NOMO-1 treated with DMSO at 0.1 percent for 48 hours (cell line): ENCODE measurements at regions not wholly inside any gene's neighbourhood (a gene's known extent, or its start where the extent isn't known, plus 50 kb on each side); places are given as distances from the start of the nearest gene placed in this dataset.

ENCODE experiments used
- DNase-seq: peaks from one replicate; lab custom pipeline; 2025; ENCODE audit not compliant: unreplicated experiment; lab: John Stamatoyannopoulos, UW

- DNase-seq: no peak
These were observed 1066.2 kb downstream of the TDRD15 start for GRCh38 chr2:22189893-22190480.

GRCh38 chr2:22194218-22194617 lies 1070.5 kb downstream of the TDRD15 start:
- no peak for DNase-seq

- no peak for DNase-seq
These were observed 1073.0 kb downstream of the TDRD15 start for GRCh38 chr2:22196806-22197205.

GRCh38 chr2:22198381-22199283 lies 1074.9 kb downstream of the TDRD15 start:
- no peak for DNase-seq

GRCh38 chr2:22199994-22200393 lies 1076.2 kb downstream of the TDRD15 start:
- no peak for DNase-seq

- DNase-seq: no peak
These were observed 1085.8 kb downstream of the TDRD15 start for GRCh38 chr2:22209545-22209944.

GRCh38 chr2:22213237-22213636 lies 1089.5 kb downstream of the TDRD15 start:
- no peak for DNase-seq

GRCh38 chr2:22215517-22215916 lies 1091.7 kb downstream of the TDRD15 start:
- DNase-seq: no peak

GRCh38 chr2:22217881-22218280 lies 1094.1 kb downstream of the TDRD15 start:
- DNase-seq: no peak

- peak; percentile 61 for DNase-seq
These were observed 1097.2 kb downstream of the TDRD15 start for GRCh38 chr2:22221006-22221405.

GRCh38 chr2:22238967-22239366 lies 1115.2 kb downstream of the TDRD15 start:
- DNase-seq: no peak

- no peak for DNase-seq
These were observed 1123.7 kb downstream of the TDRD15 start for GRCh38 chr2:22247466-22247865.

- no peak for DNase-seq
These were observed 1125.1 kb downstream of the TDRD15 start for GRCh38 chr2:22248851-22249250.

- DNase-seq: no peak
These were observed 1129.4 kb downstream of the TDRD15 start for GRCh38 chr2:22253171-22253570.

GRCh38 chr2:22261165-22261564 lies 1123.8 kb upstream of the KLHL29 start:
- no peak for DNase-seq

GRCh38 chr2:22270341-22270740 lies 1114.6 kb upstream of the KLHL29 start:
- DNase-seq: no peak

- DNase-seq: no peak
These were observed 1111.1 kb upstream of the KLHL29 start for GRCh38 chr2:22273853-22274252.

GRCh38 chr2:22274661-22275060 lies 1110.3 kb upstream of the KLHL29 start:
- no peak for DNase-seq

GRCh38 chr2:22276696-22277095 lies 1108.3 kb upstream of the KLHL29 start:
- DNase-seq: peak; percentile 94

- DNase-seq: no peak
These were observed 1105.4 kb upstream of the KLHL29 start for GRCh38 chr2:22279541-22279940.

- DNase-seq: peak; percentile 87
These were observed 1103.9 kb upstream of the KLHL29 start for GRCh38 chr2:22281033-22281432.

- DNase-seq: peak; percentile 95
These were observed 1102.8 kb upstream of the KLHL29 start for GRCh38 chr2:22282220-22282619.
